Liver (tissue), 3 donors: ENCODE measurements at regions not wholly inside any gene's neighbourhood (a gene's known extent, or its start where the extent isn't known, plus 50 kb on each side); places are given as distances from the start of the nearest gene placed in this dataset.
"Not testable (repeated sequence)": the region's sequence is repeated elsewhere in the genome, so short reads cannot be mapped to it uniquely, and the experiment has no call there.

Experiments
- FOXA1 ChIP-seq: IDR thresholded peaks from 2 replicates; pipeline ENCODE4 v1.6.1; 2016; ENCODE audit warnings: antibody characterized with exemption
- GABPA ChIP-seq, 2 donors: IDR thresholded peaks in 1 of 2; conservative IDR thresholded peaks in 1 of 2; 2 replicates each; pipeline ENCODE4 v1.6.1; 2016; ENCODE audit warnings: antibody characterized with exemption in 2 of 2, mild to moderate bottlenecking in 1 of 2, moderate library complexity in 1 of 2
- HNF4A ChIP-seq, 2 donors: conservative IDR thresholded peaks; 2 replicates each; pipeline ENCODE4 v1.6.1; 2016; ENCODE audit warnings: antibody characterized with exemption in 2 of 2, mild to moderate bottlenecking in 2 of 2
- HNF4G ChIP-seq: IDR thresholded peaks from 2 replicates; pipeline ENCODE4 v1.6.1; 2016; ENCODE audit warnings: antibody characterized with exemption
- JUND ChIP-seq, 2 donors: IDR thresholded peaks; 2 replicates each; pipeline ENCODE4 v1.6.1; 2016; ENCODE audit warnings: antibody characterized with exemption in 2 of 2
- MAX ChIP-seq: IDR thresholded peaks from 2 replicates; pipeline ENCODE4 v1.6.1; 2016; ENCODE audit warnings: antibody characterized with exemption
- RAD21 ChIP-seq, 2 donors: IDR thresholded peaks; 2 replicates each; pipeline ENCODE4 v1.6.1; 2016; ENCODE audit warnings: antibody characterized with exemption in 2 of 2, mild to moderate bottlenecking in 2 of 2
- REST ChIP-seq: IDR thresholded peaks from 2 replicates; pipeline ENCODE4 v1.6.1; 2016; ENCODE audit warnings: antibody characterized with exemption, mild to moderate bottlenecking
- RXRA ChIP-seq, 2 donors: IDR thresholded peaks; 2 replicates each; pipeline ENCODE4 v1.6.1; 2017 to 2018; ENCODE audit warnings: antibody characterized with exemption in 2 of 2, mild to moderate bottlenecking in 1 of 2
- SP1 ChIP-seq: IDR thresholded peaks from 2 replicates; pipeline ENCODE4 v1.6.1; 2018; ENCODE audit warnings: antibody characterized with exemption, mild to moderate bottlenecking
- YY1 ChIP-seq: IDR thresholded peaks from 2 replicates; pipeline ENCODE4 v1.6.1; 2016; ENCODE audit warnings: antibody characterized with exemption, mild to moderate bottlenecking
- ZBTB33 ChIP-seq: IDR thresholded peaks from 2 replicates; pipeline ENCODE4 v1.6.1; 2016; ENCODE audit warnings: antibody characterized with exemption
- TF ChIP-seq, protein P1 (sequence below): fragments of 150-350 bp; IDR thresholded peaks from 2 replicates; pipeline ENCODE4 v1.5.1; 2017; ENCODE audit warnings: improper control_type of control experiment, low read depth, low read length; ENCODE audit not compliant: missing input control
- TF ChIP-seq, protein P2 (sequence below): IDR thresholded peaks from 2 replicates; pipeline ENCODE4 v1.6.1; 2016; ENCODE audit warnings: antibody characterized with exemption
- donor health status: healthy.
- donor health status: healthy.

DNA sequence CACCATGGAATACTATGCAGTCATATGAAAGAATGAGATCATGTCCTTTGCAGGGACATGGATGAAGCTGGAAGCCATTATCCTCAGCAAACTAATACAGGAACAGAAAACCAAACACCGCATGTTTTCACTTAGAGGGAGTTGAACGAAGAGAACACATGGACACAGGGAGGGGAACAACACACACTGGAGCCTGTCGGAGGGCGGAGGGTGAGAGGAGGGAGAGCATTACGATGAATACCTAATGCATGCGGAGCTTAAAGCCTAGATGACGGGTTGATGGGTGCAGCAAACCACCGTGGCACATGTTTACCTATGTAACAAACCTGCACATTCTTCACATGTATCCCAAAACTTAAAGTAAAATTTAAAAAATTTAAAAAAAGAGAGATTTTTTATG lies 191.0 kb upstream of the PRSS58 start:
- TF ChIP-seq GABPA (IDR thresholded peaks at IDR 0.05 in 1 of 2, conservative IDR thresholded peaks at IDR 0.05 in 1 of 2); JUND (IDR thresholded peaks at IDR 0.05); YY1; MAX; REST; ZBTB33; SP1; HNF4A (conservative IDR thresholded peaks at IDR 0.05); RAD21 (IDR thresholded peaks at IDR 0.05); RXRA (IDR thresholded peaks at IDR 0.05); FOXA1; HNF4G: not testable (repeated sequence)
- TF ChIP-seq, protein P1, sequence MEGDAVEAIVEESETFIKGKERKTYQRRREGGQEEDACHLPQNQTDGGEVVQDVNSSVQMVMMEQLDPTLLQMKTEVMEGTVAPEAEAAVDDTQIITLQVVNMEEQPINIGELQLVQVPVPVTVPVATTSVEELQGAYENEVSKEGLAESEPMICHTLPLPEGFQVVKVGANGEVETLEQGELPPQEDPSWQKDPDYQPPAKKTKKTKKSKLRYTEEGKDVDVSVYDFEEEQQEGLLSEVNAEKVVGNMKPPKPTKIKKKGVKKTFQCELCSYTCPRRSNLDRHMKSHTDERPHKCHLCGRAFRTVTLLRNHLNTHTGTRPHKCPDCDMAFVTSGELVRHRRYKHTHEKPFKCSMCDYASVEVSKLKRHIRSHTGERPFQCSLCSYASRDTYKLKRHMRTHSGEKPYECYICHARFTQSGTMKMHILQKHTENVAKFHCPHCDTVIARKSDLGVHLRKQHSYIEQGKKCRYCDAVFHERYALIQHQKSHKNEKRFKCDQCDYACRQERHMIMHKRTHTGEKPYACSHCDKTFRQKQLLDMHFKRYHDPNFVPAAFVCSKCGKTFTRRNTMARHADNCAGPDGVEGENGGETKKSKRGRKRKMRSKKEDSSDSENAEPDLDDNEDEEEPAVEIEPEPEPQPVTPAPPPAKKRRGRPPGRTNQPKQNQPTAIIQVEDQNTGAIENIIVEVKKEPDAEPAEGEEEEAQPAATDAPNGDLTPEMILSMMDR = not testable (repeated sequence)
- TF ChIP-seq, protein P2, sequence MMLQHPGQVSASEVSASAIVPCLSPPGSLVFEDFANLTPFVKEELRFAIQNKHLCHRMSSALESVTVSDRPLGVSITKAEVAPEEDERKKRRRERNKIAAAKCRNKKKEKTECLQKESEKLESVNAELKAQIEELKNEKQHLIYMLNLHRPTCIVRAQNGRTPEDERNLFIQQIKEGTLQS = not testable (repeated sequence)
